ENCODE measurements at regions not wholly inside any gene's neighbourhood (a gene's known extent, or its start where the extent isn't known, plus 50 kb on each side); places are given as distances from the start of the nearest gene placed in this dataset.

DNA sequence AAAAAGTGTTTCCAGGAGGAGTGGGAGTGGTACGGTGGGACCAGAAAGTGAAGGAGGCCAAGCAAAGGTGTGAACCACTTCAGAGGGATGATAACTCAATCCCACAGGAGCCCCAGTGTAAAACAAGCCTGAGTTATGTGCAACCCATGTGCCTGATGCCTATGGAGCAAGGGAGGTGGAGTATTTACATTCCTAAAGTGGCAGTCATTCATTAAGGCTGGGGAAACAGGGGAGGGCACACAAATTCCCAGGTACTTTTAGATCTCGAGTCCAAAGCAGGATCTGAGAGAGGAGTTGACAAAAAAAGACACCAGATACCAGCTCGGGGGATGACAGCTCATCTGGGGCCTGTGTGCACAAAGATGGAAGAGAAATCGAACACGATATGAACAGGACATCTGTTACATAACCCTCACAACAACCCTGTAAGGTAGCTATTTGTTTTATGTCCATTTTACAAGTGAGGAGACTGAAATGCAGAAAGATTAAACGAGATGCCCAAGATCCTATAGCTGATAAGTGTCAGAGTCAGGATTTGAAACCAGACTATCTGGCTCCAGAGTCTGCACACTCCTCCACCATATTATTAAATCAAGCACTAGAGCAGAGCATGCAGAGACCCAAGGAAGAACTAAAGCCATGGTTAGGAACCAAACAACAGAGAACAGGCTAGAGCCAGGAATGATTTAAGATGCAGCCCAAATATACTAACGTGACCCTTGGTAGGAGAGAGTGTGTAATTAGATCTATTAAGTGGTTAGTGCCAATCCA lies 91.9 kb upstream of the MAPK10 start:
- TF ChIP-seq, protein P1, sequence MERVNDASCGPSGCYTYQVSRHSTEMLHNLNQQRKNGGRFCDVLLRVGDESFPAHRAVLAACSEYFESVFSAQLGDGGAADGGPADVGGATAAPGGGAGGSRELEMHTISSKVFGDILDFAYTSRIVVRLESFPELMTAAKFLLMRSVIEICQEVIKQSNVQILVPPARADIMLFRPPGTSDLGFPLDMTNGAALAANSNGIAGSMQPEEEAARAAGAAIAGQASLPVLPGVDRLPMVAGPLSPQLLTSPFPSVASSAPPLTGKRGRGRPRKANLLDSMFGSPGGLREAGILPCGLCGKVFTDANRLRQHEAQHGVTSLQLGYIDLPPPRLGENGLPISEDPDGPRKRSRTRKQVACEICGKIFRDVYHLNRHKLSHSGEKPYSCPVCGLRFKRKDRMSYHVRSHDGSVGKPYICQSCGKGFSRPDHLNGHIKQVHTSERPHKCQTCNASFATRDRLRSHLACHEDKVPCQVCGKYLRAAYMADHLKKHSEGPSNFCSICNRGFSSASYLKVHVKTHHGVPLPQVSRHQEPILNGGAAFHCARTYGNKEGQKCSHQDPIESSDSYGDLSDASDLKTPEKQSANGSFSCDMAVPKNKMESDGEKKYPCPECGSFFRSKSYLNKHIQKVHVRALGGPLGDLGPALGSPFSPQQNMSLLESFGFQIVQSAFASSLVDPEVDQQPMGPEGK (CRISPR knock-in tag; IDR thresholded peaks at IDR 0.05; ENCODE audit: borderline replicate concordance) = no peak
- no peak for TF ChIP-seq ZFP3 (CRISPR knock-in tag; IDR thresholded peaks at IDR 0.05)
- no peak for TF ChIP-seq BACH2 (CRISPR knock-in tag; IDR thresholded peaks at IDR 0.05; ENCODE audit: borderline replicate concordance)
- no peak for TF ChIP-seq RARB (CRISPR knock-in tag; IDR thresholded peaks at IDR 0.05)
- TF ChIP-seq ESRRG (CRISPR knock-in tag; IDR thresholded peaks at IDR 0.05) = no peak
- no peak for TF ChIP-seq ZC3H10 (CRISPR knock-in tag; IDR thresholded peaks at IDR 0.05)
- no peak for TF ChIP-seq ISL1 (CRISPR knock-in tag; IDR thresholded peaks at IDR 0.05)
- TF ChIP-seq, protein P2, sequence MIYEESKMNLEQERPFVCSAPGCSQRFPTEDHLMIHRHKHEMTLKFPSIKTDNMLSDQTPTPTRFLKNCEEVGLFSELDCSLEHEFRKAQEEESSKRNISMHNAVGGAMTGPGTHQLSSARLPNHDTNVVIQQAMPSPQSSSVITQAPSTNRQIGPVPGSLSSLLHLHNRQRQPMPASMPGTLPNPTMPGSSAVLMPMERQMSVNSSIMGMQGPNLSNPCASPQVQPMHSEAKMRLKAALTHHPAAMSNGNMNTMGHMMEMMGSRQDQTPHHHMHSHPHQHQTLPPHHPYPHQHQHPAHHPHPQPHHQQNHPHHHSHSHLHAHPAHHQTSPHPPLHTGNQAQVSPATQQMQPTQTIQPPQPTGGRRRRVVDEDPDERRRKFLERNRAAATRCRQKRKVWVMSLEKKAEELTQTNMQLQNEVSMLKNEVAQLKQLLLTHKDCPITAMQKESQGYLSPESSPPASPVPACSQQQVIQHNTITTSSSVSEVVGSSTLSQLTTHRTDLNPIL (CRISPR knock-in tag; IDR thresholded peaks at IDR 0.05; ENCODE audit: low read depth) = no peak
- TF ChIP-seq ZNF565 (CRISPR knock-in tag; conservative IDR thresholded peaks at IDR 0.05; ENCODE audit: low read depth) = no peak
- TF ChIP-seq, protein P3, sequence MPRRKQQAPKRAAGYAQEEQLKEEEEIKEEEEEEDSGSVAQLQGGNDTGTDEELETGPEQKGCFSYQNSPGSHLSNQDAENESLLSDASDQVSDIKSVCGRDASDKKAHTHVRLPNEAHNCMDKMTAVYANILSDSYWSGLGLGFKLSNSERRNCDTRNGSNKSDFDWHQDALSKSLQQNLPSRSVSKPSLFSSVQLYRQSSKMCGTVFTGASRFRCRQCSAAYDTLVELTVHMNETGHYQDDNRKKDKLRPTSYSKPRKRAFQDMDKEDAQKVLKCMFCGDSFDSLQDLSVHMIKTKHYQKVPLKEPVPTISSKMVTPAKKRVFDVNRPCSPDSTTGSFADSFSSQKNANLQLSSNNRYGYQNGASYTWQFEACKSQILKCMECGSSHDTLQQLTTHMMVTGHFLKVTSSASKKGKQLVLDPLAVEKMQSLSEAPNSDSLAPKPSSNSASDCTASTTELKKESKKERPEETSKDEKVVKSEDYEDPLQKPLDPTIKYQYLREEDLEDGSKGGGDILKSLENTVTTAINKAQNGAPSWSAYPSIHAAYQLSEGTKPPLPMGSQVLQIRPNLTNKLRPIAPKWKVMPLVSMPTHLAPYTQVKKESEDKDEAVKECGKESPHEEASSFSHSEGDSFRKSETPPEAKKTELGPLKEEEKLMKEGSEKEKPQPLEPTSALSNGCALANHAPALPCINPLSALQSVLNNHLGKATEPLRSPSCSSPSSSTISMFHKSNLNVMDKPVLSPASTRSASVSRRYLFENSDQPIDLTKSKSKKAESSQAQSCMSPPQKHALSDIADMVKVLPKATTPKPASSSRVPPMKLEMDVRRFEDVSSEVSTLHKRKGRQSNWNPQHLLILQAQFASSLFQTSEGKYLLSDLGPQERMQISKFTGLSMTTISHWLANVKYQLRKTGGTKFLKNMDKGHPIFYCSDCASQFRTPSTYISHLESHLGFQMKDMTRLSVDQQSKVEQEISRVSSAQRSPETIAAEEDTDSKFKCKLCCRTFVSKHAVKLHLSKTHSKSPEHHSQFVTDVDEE (CRISPR knock-in tag; IDR thresholded peaks at IDR 0.05) = no peak
- TF ChIP-seq ZFP30 (CRISPR knock-in tag; IDR thresholded peaks at IDR 0.05) = no peak
